ENCODE measurements at regions not wholly inside any gene's neighbourhood (a gene's known extent, or its start where the extent isn't known, plus 50 kb on each side); places are given as distances from the start of the nearest gene placed in this dataset.
"Not testable (repeated sequence)": the region's sequence is repeated elsewhere in the genome, so short reads cannot be mapped to it uniquely, and the experiment has no call there.

DNA sequence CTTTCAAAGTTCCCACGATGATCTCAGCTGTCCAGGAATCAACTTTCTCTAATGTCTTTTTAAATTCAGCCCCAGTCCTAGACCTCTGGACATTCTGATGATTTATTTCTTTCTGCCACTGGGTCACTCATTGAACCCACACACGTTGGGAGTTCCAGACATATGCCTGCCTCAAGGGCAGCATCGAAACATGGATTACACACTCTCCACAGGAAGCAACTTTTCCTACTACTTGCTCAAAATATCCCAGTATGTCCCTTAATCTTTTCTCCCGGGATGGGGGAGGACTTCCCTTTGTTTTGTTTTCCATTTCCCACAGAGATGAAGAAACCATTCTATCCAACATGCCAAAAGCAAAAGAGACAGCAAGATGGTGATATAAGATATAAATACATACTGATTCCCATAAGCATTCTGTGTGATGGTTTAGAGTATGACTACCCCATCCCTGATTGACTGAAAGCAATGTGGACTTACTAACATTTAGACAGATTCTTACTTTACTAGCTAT lies 79.8 kb upstream of the PPARGC1A start:
- in situ Hi-C loops (cut with MboI; ENCODE audit: low sequenced_read_pairs, unreplicated experiment) = no loop called here
- DNase-seq (ENCODE audit: low spot score) = no peak
- TF ChIP-seq, protein P1, sequence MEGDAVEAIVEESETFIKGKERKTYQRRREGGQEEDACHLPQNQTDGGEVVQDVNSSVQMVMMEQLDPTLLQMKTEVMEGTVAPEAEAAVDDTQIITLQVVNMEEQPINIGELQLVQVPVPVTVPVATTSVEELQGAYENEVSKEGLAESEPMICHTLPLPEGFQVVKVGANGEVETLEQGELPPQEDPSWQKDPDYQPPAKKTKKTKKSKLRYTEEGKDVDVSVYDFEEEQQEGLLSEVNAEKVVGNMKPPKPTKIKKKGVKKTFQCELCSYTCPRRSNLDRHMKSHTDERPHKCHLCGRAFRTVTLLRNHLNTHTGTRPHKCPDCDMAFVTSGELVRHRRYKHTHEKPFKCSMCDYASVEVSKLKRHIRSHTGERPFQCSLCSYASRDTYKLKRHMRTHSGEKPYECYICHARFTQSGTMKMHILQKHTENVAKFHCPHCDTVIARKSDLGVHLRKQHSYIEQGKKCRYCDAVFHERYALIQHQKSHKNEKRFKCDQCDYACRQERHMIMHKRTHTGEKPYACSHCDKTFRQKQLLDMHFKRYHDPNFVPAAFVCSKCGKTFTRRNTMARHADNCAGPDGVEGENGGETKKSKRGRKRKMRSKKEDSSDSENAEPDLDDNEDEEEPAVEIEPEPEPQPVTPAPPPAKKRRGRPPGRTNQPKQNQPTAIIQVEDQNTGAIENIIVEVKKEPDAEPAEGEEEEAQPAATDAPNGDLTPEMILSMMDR (IDR thresholded peaks at IDR 0.05; ENCODE audit: borderline replicate concordance, control extremely low read depth, extremely low read depth, insufficient read depth, missing control alignments) = no peak

DNA sequence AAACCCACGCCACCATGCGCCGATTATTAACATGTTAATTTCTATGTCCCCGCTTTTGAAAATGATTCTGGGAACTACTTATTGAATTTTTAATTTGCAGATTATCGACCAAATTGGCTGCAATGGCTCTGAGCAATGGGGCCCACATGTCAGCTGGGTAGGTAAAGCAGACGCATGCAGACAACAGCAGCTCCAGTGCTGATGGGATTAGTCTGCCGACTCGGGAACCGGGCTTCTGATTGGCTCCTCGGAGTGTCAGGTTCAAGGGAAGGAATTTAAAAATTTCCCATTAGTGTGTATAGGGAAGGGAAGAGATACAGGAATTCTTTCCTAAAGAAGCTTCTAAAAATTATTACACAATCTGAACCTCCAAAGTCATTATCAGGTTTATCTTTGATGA lies 77.4 kb upstream of the PPARGC1A start:
- TF ChIP-seq, protein P1 (IDR thresholded peaks at IDR 0.05; ENCODE audit: borderline replicate concordance, control extremely low read depth, extremely low read depth, insufficient read depth, missing control alignments) = no peak
- in situ Hi-C loops (cut with MboI; ENCODE audit: low sequenced_read_pairs, unreplicated experiment) = no loop called here
- no peak for DNase-seq (ENCODE audit: low spot score)

DNA sequence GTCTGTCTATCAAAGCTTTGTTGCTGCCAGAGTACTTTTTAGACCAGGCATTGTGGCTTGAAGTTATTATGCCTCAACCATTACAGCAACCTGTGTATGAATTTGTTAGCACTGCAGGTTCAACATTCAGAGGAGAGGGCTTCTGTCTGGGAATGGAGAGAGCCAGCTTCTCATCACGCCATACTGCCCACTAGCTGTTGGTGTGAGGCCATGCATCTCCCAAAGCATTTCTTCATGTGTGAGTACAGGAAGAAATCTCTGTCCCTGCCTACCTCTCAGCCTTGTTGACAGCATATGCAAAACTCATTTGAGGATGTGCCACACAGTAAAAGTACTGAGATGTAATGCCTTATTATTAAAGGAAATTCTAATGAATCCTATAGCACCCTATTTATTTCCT lies 76.9 kb upstream of the PPARGC1A start:
- in situ Hi-C loops (cut with MboI; ENCODE audit: low sequenced_read_pairs, unreplicated experiment) = no loop called here
- TF ChIP-seq, protein P1 (IDR thresholded peaks at IDR 0.05; ENCODE audit: borderline replicate concordance, control extremely low read depth, extremely low read depth, insufficient read depth, missing control alignments) = no peak
- no peak for DNase-seq (ENCODE audit: low spot score)

DNA sequence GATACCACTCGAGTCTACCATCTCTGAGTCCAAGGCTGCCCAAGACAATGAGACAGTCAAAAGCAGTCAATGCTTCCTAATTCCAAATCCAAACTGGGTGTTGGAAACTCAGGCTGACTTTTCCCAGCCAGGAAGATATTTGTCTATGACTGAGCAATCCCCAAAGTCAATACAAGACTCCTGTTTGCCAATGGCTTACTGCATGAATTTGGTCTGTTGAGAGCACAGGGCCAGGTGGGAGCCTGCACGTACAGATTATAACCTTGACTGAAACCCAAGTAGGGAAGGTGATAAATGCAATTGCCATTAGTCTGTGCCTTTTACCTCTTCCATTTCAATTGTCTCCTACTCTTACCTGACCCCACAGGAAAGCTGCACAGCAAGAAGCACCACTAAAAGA lies 72.6 kb upstream of the PPARGC1A start:
- TF ChIP-seq, protein P1 (IDR thresholded peaks at IDR 0.05; ENCODE audit: borderline replicate concordance, control extremely low read depth, extremely low read depth, insufficient read depth, missing control alignments) = no peak
- in situ Hi-C loops (cut with MboI; ENCODE audit: low sequenced_read_pairs, unreplicated experiment) = no loop called here
- DNase-seq (ENCODE audit: low spot score) = no peak

DNA sequence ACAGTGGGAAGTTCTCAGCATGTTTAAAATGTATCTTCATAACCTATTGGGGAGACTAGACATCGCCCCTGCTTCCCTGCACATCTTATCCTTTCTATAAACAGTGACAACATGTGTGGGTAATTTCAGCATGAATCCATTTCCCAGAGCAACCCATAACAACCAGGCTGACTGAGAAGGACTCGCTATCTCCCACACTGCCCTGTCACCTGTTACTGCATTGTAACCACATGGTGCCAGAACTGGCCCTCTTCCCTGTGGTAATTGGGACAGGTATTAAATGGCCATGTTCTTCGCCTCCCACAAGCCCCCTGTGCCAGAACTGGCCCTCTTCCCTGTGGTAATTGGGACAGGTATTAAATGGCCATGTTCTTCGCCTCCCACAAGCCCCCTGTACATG lies 71.5 kb upstream of the PPARGC1A start:
- DNase-seq (ENCODE audit: low spot score); in situ Hi-C loops (cut with MboI; ENCODE audit: low sequenced_read_pairs, unreplicated experiment): not testable (repeated sequence)

DNA sequence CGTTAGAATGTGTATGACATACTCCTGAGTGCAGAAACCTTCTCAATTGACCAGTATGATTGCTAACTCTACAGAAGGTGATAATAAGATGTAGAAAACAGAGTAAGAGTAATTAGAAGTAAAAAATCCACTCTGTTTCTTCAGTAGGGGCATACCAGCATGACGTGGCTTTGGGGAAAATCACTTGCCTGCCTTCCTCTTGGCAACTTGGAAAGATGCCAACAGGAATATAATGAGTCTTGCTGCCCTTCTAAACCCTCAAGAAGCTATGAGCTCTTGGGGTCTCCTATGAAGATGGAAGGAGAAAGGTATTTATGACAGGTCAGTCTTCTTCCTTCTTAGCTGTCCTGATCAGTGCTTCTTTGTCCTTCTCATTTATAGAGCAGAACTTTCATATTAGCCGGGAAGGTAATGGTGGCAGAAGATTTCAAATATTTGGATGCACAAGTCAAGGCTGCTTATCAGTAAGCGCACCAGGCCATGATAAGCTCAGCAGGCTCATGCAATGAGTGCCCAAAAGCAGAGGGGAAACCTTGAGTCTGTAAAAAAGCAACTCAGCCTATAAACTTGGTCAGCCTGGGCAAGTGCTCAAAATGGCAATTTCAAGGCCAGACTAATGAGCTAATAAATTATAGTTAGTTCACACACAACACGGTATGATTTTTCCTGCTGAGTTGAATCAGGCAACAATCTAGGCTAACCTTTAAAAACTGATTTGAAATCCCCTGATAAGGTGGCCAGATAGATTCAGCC lies 69.7 kb upstream of the PPARGC1A start:
- TF ChIP-seq, protein P1 (IDR thresholded peaks at IDR 0.05; ENCODE audit: borderline replicate concordance, control extremely low read depth, extremely low read depth, insufficient read depth, missing control alignments) = no peak
- no peak for DNase-seq (ENCODE audit: low spot score)
- in situ Hi-C loops (cut with MboI; ENCODE audit: low sequenced_read_pairs, unreplicated experiment) = no loop called here

DNA sequence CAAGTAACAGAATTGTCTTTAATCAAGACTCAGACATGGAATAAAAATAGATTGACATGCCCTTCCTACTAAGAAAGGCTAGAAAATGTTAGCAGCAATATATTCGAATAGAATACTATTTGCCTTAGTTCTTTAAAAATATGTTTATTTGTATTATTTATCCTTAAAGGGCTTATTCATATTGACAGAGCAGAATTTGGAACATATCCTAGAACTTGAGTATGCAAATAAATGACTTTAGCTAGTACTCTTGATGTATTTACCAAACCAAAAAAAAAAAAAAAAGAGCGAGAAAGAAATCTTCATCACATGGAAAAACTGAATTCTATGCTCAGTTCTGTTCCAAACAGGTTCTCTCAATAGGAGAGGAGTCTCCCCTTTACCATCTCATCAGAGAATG lies 68.9 kb upstream of the PPARGC1A start:
- TF ChIP-seq, protein P1 (IDR thresholded peaks at IDR 0.05; ENCODE audit: borderline replicate concordance, control extremely low read depth, extremely low read depth, insufficient read depth, missing control alignments) = no peak
- in situ Hi-C loops (cut with MboI; ENCODE audit: low sequenced_read_pairs, unreplicated experiment) = no loop called here
- DNase-seq (ENCODE audit: low spot score) = no peak
